SK-N-SH treated with all-trans-retinoic acid at 6 μM for 48 hours (cell line): ENCODE measurements at regions not wholly inside any gene's neighbourhood (a gene's known extent, or its start where the extent isn't known, plus 50 kb on each side); places are given as distances from the start of the nearest gene placed in this dataset.

ENCODE experiments used
- PPARA ChIP-seq: fragments of 250-450 bp; sonication (Bioruptor Pico); IDR thresholded peaks from 2 replicates; pipeline ENCODE4 v1.5.0; 2020; ENCODE audit warnings: mild to moderate bottlenecking, borderline replicate concordance
- ZFP30 ChIP-seq: fragments of 450-650 bp; formaldehyde crosslinking; IDR thresholded peaks from 2 replicates; pipeline ENCODE4 v1.5.0; 2022; ENCODE audit warnings: mild to moderate bottlenecking, moderate library complexity
- ZNF8 ChIP-seq: fragments of 450-650 bp; formaldehyde crosslinking; IDR thresholded peaks from 2 replicates; pipeline ENCODE4 v1.5.0; 2020; ENCODE audit warnings: mild to moderate bottlenecking, moderate library complexity
- TF ChIP-seq, protein P1 (sequence below): fragments of 250-450 bp; sonication (Bioruptor Pico); IDR thresholded peaks from 2 replicates; pipeline ENCODE4 v1.5.1; 2020; ENCODE audit warnings: low read depth, mild to moderate bottlenecking, moderate library complexity
- TF ChIP-seq, protein P2 (sequence below): fragments of 250-450 bp; sonication (Bioruptor Pico); IDR thresholded peaks from 2 replicates; pipeline ENCODE4 v1.8.0; 2021; ENCODE audit warnings: low read depth, mild to moderate bottlenecking, moderate library complexity, borderline replicate concordance
- TF ChIP-seq, protein P3 (sequence below): fragments of 250-450 bp; sonication (Bioruptor Pico); IDR thresholded peaks from 2 replicates; pipeline ENCODE4 v1.8.0; 2020; ENCODE audit warnings: mild to moderate bottlenecking, moderate library complexity, borderline replicate concordance

DNA sequence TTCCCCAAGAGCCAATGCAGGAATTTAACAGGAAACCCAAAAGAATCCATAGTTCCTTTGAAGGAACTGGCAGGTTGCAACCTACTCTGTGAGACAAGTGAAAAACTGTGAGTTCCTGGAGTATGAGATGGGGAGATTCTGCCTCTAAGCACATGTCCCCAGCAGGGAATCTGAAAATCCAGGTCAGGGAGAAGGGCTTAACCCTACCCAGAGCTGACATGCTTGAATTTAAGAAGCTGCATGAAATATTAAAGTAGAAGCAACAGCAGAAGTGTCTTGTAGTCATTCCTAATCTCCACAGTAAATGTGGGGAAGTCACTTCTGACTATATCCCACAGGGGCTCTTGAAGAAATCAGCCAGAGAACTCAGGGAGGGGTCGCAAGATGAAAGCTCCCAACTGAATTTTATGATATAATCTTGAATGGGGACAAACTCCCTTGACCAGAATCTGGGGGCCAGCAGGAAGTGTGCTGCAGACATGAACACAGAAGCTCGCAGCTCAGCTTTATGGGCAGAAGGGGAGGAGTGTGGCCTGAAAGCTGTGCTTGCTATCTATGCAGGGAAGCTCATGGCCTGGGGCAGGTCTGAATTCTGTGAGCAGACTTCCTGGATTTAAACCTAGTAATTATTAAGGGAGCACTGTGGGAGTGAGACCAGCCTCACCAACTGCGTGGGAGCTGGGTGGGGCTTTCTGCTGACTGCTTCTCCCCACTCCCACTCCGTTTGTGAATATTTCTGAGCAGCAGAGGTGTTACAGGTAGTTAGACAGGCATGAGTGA is 184.1 kb upstream of the KYNU start:
- TF ChIP-seq PPARA: no peak
- TF ChIP-seq, protein P1, sequence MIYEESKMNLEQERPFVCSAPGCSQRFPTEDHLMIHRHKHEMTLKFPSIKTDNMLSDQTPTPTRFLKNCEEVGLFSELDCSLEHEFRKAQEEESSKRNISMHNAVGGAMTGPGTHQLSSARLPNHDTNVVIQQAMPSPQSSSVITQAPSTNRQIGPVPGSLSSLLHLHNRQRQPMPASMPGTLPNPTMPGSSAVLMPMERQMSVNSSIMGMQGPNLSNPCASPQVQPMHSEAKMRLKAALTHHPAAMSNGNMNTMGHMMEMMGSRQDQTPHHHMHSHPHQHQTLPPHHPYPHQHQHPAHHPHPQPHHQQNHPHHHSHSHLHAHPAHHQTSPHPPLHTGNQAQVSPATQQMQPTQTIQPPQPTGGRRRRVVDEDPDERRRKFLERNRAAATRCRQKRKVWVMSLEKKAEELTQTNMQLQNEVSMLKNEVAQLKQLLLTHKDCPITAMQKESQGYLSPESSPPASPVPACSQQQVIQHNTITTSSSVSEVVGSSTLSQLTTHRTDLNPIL (CRISPR knock-in tag): no peak
- no peak for TF ChIP-seq ZFP30 (CRISPR knock-in tag)
- no peak for TF ChIP-seq ZNF8 (CRISPR knock-in tag)
- TF ChIP-seq, protein P2, sequence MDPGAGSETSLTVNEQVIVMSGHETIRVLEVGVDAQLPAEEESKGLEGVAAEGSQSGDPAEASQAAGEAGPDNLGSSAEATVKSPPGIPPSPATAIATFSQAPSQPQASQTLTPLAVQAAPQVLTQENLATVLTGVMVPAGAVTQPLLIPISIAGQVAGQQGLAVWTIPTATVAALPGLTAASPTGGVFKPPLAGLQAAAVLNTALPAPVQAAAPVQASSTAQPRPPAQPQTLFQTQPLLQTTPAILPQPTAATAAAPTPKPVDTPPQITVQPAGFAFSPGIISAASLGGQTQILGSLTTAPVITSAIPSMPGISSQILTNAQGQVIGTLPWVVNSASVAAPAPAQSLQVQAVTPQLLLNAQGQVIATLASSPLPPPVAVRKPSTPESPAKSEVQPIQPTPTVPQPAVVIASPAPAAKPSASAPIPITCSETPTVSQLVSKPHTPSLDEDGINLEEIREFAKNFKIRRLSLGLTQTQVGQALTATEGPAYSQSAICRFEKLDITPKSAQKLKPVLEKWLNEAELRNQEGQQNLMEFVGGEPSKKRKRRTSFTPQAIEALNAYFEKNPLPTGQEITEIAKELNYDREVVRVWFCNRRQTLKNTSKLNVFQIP (CRISPR knock-in tag): no peak
- TF ChIP-seq, protein P3, sequence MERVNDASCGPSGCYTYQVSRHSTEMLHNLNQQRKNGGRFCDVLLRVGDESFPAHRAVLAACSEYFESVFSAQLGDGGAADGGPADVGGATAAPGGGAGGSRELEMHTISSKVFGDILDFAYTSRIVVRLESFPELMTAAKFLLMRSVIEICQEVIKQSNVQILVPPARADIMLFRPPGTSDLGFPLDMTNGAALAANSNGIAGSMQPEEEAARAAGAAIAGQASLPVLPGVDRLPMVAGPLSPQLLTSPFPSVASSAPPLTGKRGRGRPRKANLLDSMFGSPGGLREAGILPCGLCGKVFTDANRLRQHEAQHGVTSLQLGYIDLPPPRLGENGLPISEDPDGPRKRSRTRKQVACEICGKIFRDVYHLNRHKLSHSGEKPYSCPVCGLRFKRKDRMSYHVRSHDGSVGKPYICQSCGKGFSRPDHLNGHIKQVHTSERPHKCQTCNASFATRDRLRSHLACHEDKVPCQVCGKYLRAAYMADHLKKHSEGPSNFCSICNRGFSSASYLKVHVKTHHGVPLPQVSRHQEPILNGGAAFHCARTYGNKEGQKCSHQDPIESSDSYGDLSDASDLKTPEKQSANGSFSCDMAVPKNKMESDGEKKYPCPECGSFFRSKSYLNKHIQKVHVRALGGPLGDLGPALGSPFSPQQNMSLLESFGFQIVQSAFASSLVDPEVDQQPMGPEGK (CRISPR knock-in tag): no peak
